ENCODE measurements at regions not wholly inside any gene's neighbourhood (a gene's known extent, or its start where the extent isn't known, plus 50 kb on each side); places are given as distances from the start of the nearest gene placed in this dataset.

GRCh38 chr5:3801967-3802366 lies 206.3 kb downstream of the IRX1 start:
- Histone ChIP-seq H3K27me3 (no peaks in the 10 kb centered on the region), H3K4me1 (no peaks in the 10 kb centered on the region), H3K4me3 (no peak overlapping the region), H3K36me3 (no peaks in the 10 kb centered on the region), H3K9me3 (no peaks in the 10 kb centered on the region), H3K27ac (no peak overlapping the region)
- no peak for ATAC-seq
- WGBS, 2 donors (ENCODE audit: low coverage in 1 of 2) = no CpG with 5 or more reads among the region's 2 CpGs
- no peak for TF ChIP-seq POLR2AphosphoS5 (IDR thresholded peaks at IDR 0.05)
- TF ChIP-seq, protein P1, sequence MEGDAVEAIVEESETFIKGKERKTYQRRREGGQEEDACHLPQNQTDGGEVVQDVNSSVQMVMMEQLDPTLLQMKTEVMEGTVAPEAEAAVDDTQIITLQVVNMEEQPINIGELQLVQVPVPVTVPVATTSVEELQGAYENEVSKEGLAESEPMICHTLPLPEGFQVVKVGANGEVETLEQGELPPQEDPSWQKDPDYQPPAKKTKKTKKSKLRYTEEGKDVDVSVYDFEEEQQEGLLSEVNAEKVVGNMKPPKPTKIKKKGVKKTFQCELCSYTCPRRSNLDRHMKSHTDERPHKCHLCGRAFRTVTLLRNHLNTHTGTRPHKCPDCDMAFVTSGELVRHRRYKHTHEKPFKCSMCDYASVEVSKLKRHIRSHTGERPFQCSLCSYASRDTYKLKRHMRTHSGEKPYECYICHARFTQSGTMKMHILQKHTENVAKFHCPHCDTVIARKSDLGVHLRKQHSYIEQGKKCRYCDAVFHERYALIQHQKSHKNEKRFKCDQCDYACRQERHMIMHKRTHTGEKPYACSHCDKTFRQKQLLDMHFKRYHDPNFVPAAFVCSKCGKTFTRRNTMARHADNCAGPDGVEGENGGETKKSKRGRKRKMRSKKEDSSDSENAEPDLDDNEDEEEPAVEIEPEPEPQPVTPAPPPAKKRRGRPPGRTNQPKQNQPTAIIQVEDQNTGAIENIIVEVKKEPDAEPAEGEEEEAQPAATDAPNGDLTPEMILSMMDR (IDR thresholded peaks at IDR 0.05) = no peak
- no peak for TF ChIP-seq EP300 (IDR thresholded peaks at IDR 0.05)
- TF ChIP-seq POLR2A (IDR thresholded peaks at IDR 0.05) = no peak

- TF ChIP-seq, protein P1 (IDR thresholded peaks at IDR 0.05) = no peak
- TF ChIP-seq POLR2AphosphoS5 (IDR thresholded peaks at IDR 0.05) = no peak
- no peak for TF ChIP-seq EP300 (IDR thresholded peaks at IDR 0.05)
- TF ChIP-seq POLR2A (IDR thresholded peaks at IDR 0.05) = no peak
- H3K4me1 ChIP-seq = no peaks in the 10 kb centered on the region
- no peaks in the 10 kb centered on the region for H3K27me3 ChIP-seq
- ATAC-seq = no peak
- H3K4me3 ChIP-seq = no peak overlapping the region
- WGBS, 2 donors (ENCODE audit: low coverage in 1 of 2) = 64% methylated on average over 4 of the region's 4 CpGs; no CpG with 5 or more reads in 1 of the 2 donors
- H3K9me3 ChIP-seq = no peaks in the 10 kb centered on the region
- no peak overlapping the region for H3K27ac ChIP-seq
- no peaks in the 10 kb centered on the region for H3K36me3 ChIP-seq
These were observed 213.8 kb downstream of the IRX1 start for GRCh38 chr5:3809455-3809854.

DNA sequence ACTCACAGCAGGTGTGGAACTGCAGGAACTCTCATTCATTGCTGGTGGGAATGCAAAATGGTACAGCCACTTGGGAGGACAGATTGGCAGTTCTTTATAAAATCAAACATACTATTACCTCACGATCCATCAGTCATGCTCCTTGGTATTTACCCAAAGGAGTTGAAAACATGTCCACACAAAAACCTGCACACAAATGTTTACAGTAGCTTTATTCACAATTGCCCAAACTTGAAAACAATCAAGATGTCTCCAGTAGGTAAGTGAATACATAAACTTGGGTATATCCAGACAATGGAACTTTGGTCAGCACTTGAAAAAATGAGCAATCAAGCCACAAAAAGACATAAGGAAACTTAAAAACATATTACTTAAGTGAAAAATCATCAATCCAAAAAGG lies 215.5 kb downstream of the IRX1 start:
- 57 to 100% methylated on average over 1 of the region's 1 CpG for WGBS, 2 donors (ENCODE audit: low coverage in 1 of 2)
- ATAC-seq = no peak
- no peak for TF ChIP-seq POLR2AphosphoS5 (IDR thresholded peaks at IDR 0.05)
- no peak for TF ChIP-seq EP300 (IDR thresholded peaks at IDR 0.05)
- TF ChIP-seq POLR2A (IDR thresholded peaks at IDR 0.05) = no peak
- TF ChIP-seq, protein P1 (IDR thresholded peaks at IDR 0.05) = no peak

GRCh38 chr5:3818624-3819023 lies 223.0 kb downstream of the IRX1 start:
- Histone ChIP-seq H3K4me3 (no peak overlapping the region), H3K36me3 (no peaks in the 10 kb centered on the region), H3K27me3 (no peaks in the 10 kb centered on the region), H3K27ac (no peak overlapping the region), H3K9me3 (no peaks in the 10 kb centered on the region), H3K4me1 (no peaks in the 10 kb centered on the region)
- whole genome bisulfite sequencing, 2 donors (ENCODE audit: low coverage in 1 of 2) = 58 to 74% methylated on average over 6 of the region's 6 CpGs
- no peak for TF ChIP-seq POLR2A (IDR thresholded peaks at IDR 0.05)
- TF ChIP-seq POLR2AphosphoS5 (IDR thresholded peaks at IDR 0.05) = no peak
- TF ChIP-seq, protein P1 (IDR thresholded peaks at IDR 0.05) = no peak
- TF ChIP-seq EP300 (IDR thresholded peaks at IDR 0.05) = no peak
- no peak for ATAC-seq

More for the DNA sequence above, 215.5 kb downstream of the IRX1 start:
- Histone ChIP-seq H3K27ac (no peak overlapping the region), H3K9me3 (no peaks in the 10 kb centered on the region), H3K36me3 (no peaks in the 10 kb centered on the region), H3K4me1 (no peaks in the 10 kb centered on the region), H3K27me3 (no peaks in the 10 kb centered on the region), H3K4me3 (no peak overlapping the region)

DNA sequence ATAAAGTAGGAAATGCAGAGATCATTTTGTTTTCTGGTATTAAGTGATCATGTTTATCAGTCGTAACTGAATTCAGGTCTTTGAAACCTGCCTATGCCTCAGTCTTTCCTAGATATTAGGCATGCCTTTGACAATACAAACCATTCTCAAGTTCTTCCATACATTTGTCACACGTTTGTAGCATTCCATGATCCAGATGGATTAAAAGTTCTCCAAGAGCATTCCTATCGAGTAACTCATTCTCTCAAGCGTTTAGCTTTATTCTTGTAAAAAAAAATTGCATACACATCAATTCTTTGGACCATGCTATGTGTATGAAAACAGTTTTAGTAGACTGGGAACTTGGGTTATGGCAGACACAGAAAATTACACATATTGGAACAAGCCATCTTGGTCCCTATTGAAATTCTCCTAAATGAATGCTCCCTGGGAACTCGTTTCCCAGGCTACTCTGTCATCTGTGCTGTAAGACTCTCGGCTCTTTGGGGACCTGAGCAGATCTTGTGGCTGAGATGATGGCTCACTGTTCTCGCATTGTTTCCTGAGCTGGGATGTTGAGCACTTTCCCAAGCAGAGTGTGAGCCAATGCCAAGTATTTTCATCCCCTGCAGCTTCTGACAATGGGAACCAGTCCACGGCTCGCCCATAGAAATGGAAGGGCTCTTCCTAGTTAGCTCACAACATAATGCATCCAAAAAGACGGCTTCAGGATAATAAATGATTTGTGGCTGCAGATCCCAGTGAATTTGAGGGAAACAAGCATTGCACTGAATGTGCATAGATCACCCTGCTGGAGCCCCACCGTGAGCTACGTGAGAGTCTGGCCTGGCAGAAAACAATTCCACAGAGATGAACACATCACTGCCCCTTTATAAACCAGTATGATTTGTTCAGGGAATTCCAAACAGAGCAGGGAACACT lies 230.2 kb downstream of the IRX1 start:
- ATAC-seq = no peak
- H3K27ac ChIP-seq = no peak overlapping the region
- peaks cover 3% of the 10 kb centered on the region for H3K27me3 ChIP-seq
- 37 to 45% methylated on average over 8 to 11 of the region's 12 CpGs for WGBS, 2 donors (ENCODE audit: low coverage in 1 of 2)
- H3K4me1 ChIP-seq = no peaks in the 10 kb centered on the region
- no peaks in the 10 kb centered on the region for H3K9me3 ChIP-seq
- TF ChIP-seq, protein P1 (IDR thresholded peaks at IDR 0.05) = no peak
- no peak for TF ChIP-seq POLR2A (IDR thresholded peaks at IDR 0.05)
- no peaks in the 10 kb centered on the region for H3K36me3 ChIP-seq
- H3K4me3 ChIP-seq = no peak overlapping the region
